HUDEP-2 (cell line): ENCODE measurements at regions not wholly inside any gene's neighbourhood (a gene's known extent, or its start where the extent isn't known, plus 50 kb on each side); places are given as distances from the start of the nearest gene placed in this dataset.

Source experiments
- DNase-seq, 76 experiments: peaks; one replicate each; lab custom pipeline; 2025; ENCODE audit not compliant: unreplicated experiment in 76 of 76; lab: John Stamatoyannopoulos, UW

GRCh38 chr9:84447305-84447704 is 106.7 kb upstream of the SLC28A3 start:
- DNase-seq: no peak

GRCh38 chr9:84450029-84450428 is 109.5 kb upstream of the SLC28A3 start:
- no peak for DNase-seq

- DNase-seq: no peak
Measured at GRCh38 chr9:84456527-84456926, 116.0 kb upstream of the SLC28A3 start.

- no peak for DNase-seq
Measured at GRCh38 chr9:84460695-84461094, 120.1 kb upstream of the SLC28A3 start.

GRCh38 chr9:84463272-84463671 is 122.7 kb upstream of the SLC28A3 start:
- DNase-seq: no peak

- no peak for DNase-seq
Measured at GRCh38 chr9:84466580-84467285, 126.2 kb upstream of the SLC28A3 start.

GRCh38 chr9:84471816-84472215 is 131.3 kb upstream of the SLC28A3 start:
- no peak for DNase-seq

- no peak for DNase-seq
Measured at GRCh38 chr9:84478996-84479395, 138.4 kb upstream of the SLC28A3 start.

- no peak for DNase-seq
Measured at GRCh38 chr9:84480071-84480470, 139.5 kb upstream of the SLC28A3 start.

GRCh38 chr9:84481231-84481630 is 140.7 kb upstream of the SLC28A3 start:
- DNase-seq: no peak

GRCh38 chr9:84481636-84482218 is 141.2 kb upstream of the SLC28A3 start:
- DNase-seq: no peak

- DNase-seq: no peak
Measured at GRCh38 chr9:84482607-84483006, 142.0 kb upstream of the SLC28A3 start.

- DNase-seq: no peak
Measured at GRCh38 chr9:84484172-84484571, 143.6 kb upstream of the SLC28A3 start.

GRCh38 chr9:84485539-84485938 is 145.0 kb upstream of the SLC28A3 start:
- no peak for DNase-seq

GRCh38 chr9:84486663-84487062 is 146.1 kb upstream of the SLC28A3 start:
- DNase-seq: no peak

GRCh38 chr9:84490206-84490841 is 149.8 kb upstream of the SLC28A3 start:
- DNase-seq: no peak

- DNase-seq: no peak
Measured at GRCh38 chr9:84490842-84491325, 150.3 kb upstream of the SLC28A3 start.

GRCh38 chr9:84492366-84493159 is 152.0 kb upstream of the SLC28A3 start:
- no peak for DNase-seq

GRCh38 chr9:84493284-84493947 is 152.9 kb upstream of the SLC28A3 start:
- no peak for DNase-seq

GRCh38 chr9:84499969-84500582 is 159.5 kb upstream of the SLC28A3 start:
- DNase-seq: no peak
